HepG2 (cell line): ENCODE measurements at regions not wholly inside any gene's neighbourhood (a gene's known extent, or its start where the extent isn't known, plus 50 kb on each side); places are given as distances from the start of the nearest gene placed in this dataset.

Experiments
- ATAC-seq: fragments of 200-7000 bp; cut with Tn5 transposase; 3 replicates; pipeline ENCODE4 v1.9.1; 2020; ENCODE audit warnings: mild to moderate bottlenecking, moderate library complexity
- BruUV-seq: library from RNA; stranded (reverse); fragments of 400-500 nt; replicated peaks from 2 replicates; lab custom pipeline; 2021; lab: Mats Ljungman, UMichigan
- CTCF ChIA-PET: fragments of 300-600 bp; formaldehyde crosslinking; extraction: SDS; loops from one replicate; lab custom pipeline; 2021; ENCODE audit warnings: low total read pairs, inconsistent platforms, low intra/inter-chr PET ratio; lab: Yijun Ruan, JAX
- POLR2A ChIA-PET: fragments of 350-600 bp; sonication (Branson Sonifier 250); formaldehyde crosslinking; loops from one replicate; lab custom pipeline; 2020; ENCODE audit warnings: antibody characterized with exemption, inconsistent platforms; lab: Yijun Ruan, JAX
- DNase-seq: peaks from one replicate; pipeline ENCODE4 v3.0.0-alpha.2; 2015; ENCODE audit warnings: low spot score
- FAIRE-seq: peaks from 3 replicates; lab custom pipeline; 2011; peaks lifted over from hg19 to GRCh38; lab: Jason Lieb, UNC
- H2AFZ ChIP-seq: one replicate; pipeline ENCODE4 v1.6.1; 2011; ENCODE audit warnings: low read length, inconsistent platforms
- H3K27ac ChIP-seq: fragments of 300-600 bp; 3 replicates; pipeline ENCODE4 v1.8.0; 2011; ENCODE audit warnings: mixed run types, mild to moderate bottlenecking, mixed read lengths, low read length, inconsistent platforms; ENCODE audit not compliant: insufficient read depth; ENCODE audit errors: extremely low read length
- H3K27me3 ChIP-seq, 2 experiments: fragments of 200-600 bp in 1 of 2; 2 replicates in 1 of 2; 3 replicates in 1 of 2; pipeline versions ENCODE4 v1.6.0 to v1.8.0; 2011; ENCODE audit warnings: low read length in 2 of 2, mild to moderate bottlenecking in 2 of 2, moderate library complexity in 2 of 2, inconsistent platforms in 1 of 2; ENCODE audit not compliant: insufficient read depth in 2 of 2, control insufficient read depth in 1 of 2
- H3K36me3 ChIP-seq, 2 experiments: fragments of 200-600 bp in 1 of 2; replicated peaks in 1 of 2; 2 replicates in 1 of 2; 3 replicates in 1 of 2; pipeline versions ENCODE4 v1.5.1 to v1.8.0; 2011; ENCODE audit warnings: low read length in 2 of 2, inconsistent platforms in 1 of 2; ENCODE audit not compliant: insufficient read depth in 2 of 2, control insufficient read depth in 1 of 2
- H3K4me1 ChIP-seq: 2 replicates; pipeline ENCODE4 v1.5.1; 2012; ENCODE audit warnings: low read length, inconsistent platforms; ENCODE audit not compliant: insufficient read depth
- H3K4me2 ChIP-seq: 2 replicates; pipeline ENCODE4 v1.6.0; 2011; ENCODE audit warnings: low read depth, low read length, inconsistent platforms
- H3K4me3 ChIP-seq, 3 experiments: fragments of 200-600 bp in 1 of 3; sonication (generic), shearing (Covaris generic) in 1 of 3; replicated peaks in 1 of 3; 2 replicates each; pipeline ENCODE4 v1.5.1; 2011 to 2016; ENCODE audit warnings: low read length in 3 of 3, inconsistent platforms in 2 of 3, low read depth in 2 of 3, mild to moderate bottlenecking in 2 of 3, control low read depth in 1 of 3, mixed read lengths in 1 of 3; ENCODE audit not compliant: insufficient read depth in 1 of 3
- H3K79me2 ChIP-seq: one replicate; pipeline ENCODE4 v1.6.1; 2011; ENCODE audit warnings: low read length, inconsistent platforms; ENCODE audit not compliant: insufficient read depth
- H3K9ac ChIP-seq: 2 replicates; pipeline ENCODE4 v1.6.0; 2011; ENCODE audit warnings: mild to moderate bottlenecking, low read depth, low read length, inconsistent platforms; ENCODE audit not compliant: insufficient read depth
- H3K9me3 ChIP-seq: 2 replicates; pipeline ENCODE4 v1.5.1; 2012; ENCODE audit warnings: mild to moderate bottlenecking, low read length
- H4K20me1 ChIP-seq: 2 replicates; pipeline ENCODE4 v1.6.0; 2011; ENCODE audit warnings: inconsistent platforms, mild to moderate bottlenecking, low read length, moderate library complexity; ENCODE audit not compliant: insufficient read depth
- ELF4 ChIP-seq: sonication (generic); formaldehyde crosslinking; IDR thresholded peaks from 2 replicates; pipeline ENCODE4 v1.5.0; 2020; ENCODE audit warnings: missing genetic modification reagents, mild to moderate bottlenecking, moderate library complexity, borderline replicate concordance
- ETV6 ChIP-seq: sonication (generic); formaldehyde crosslinking; conservative IDR thresholded peaks from 2 replicates; pipeline ENCODE4 v1.4.0; 2020; ENCODE audit warnings: missing genetic modification reagents
- GTF2F1 ChIP-seq: fragments of 150-350 bp; IDR thresholded peaks from 2 replicates; pipeline ENCODE4 v1.6.1; 2014; ENCODE audit warnings: low read length
- HNRNPK ChIP-seq: fragments of 200-400 bp; formaldehyde crosslinking; IDR thresholded peaks from 2 replicates; pipeline ENCODE4 v1.6.1; 2018; ENCODE audit warnings: low read length, low read depth, moderate library complexity, mild to moderate bottlenecking; ENCODE audit not compliant: poor library complexity, severe bottlenecking
- NFRKB ChIP-seq: fragments of 450-650 bp; IDR thresholded peaks from 2 replicates; pipeline ENCODE4 v1.6.1; 2017
- PAWR ChIP-seq: sonication (generic); formaldehyde crosslinking; IDR thresholded peaks from 2 replicates; pipeline ENCODE4 v1.4.0; 2020; ENCODE audit warnings: missing genetic modification reagents, mild to moderate bottlenecking, borderline replicate concordance
- TEAD2 ChIP-seq: sonication (generic); formaldehyde crosslinking; IDR thresholded peaks from 2 replicates; pipeline ENCODE4 v1.9.0; 2021; ENCODE audit warnings: missing genetic modification reagents
- ZFP90 ChIP-seq: sonication (generic); formaldehyde crosslinking; IDR thresholded peaks from 2 replicates; pipeline ENCODE4 v1.8.0; 2022; ENCODE audit warnings: missing genetic modification reagents, mild to moderate bottlenecking, inconsistent platforms, borderline replicate concordance
- ZNF431 ChIP-seq: sonication (generic); formaldehyde crosslinking; IDR thresholded peaks from 2 replicates; pipeline ENCODE4 v1.9.0; 2022; ENCODE audit warnings: missing genetic modification reagents, low read depth, mild to moderate bottlenecking, borderline replicate concordance
- ZZZ3 ChIP-seq: sonication (generic); formaldehyde crosslinking; IDR thresholded peaks from 2 replicates; pipeline ENCODE4 v1.4.0; 2020; ENCODE audit warnings: missing genetic modification reagents, mild to moderate bottlenecking, borderline replicate concordance
- WGBS: methylation state at CpG from one replicate; pipeline ENCODE4 v1.1.6; 2017; ENCODE audit warnings: low lambda C conversion rate; 5-methylcytosine and 5-hydroxymethylcytosine counted together
- in situ Hi-C: cut with HindIII; loops from 2 replicates; pipeline ENCODE4 v1.10.0; 2017; ENCODE audit warnings: low pct_unique_long_range_greater_than_20kb; ENCODE audit not compliant: extremely low pct_ligation_motif_present
- intact Hi-C: fragments of 100-400 bp; cut with micrococcal nuclease; formaldehyde crosslinking; loops from one replicate; pipeline ENCODE4 v1.10.0; 2022; ENCODE audit not compliant: unreplicated experiment
- TF ChIP-seq, protein P1 (sequence below), 2 experiments: IDR thresholded peaks; 2 replicates each; pipeline ENCODE4 v1.6.1; 2011 to 2012; ENCODE audit warnings: low read length in 2 of 2, borderline replicate concordance in 1 of 2, low read depth in 1 of 2, mild to moderate bottlenecking in 1 of 2, moderate library complexity in 1 of 2

DNA sequence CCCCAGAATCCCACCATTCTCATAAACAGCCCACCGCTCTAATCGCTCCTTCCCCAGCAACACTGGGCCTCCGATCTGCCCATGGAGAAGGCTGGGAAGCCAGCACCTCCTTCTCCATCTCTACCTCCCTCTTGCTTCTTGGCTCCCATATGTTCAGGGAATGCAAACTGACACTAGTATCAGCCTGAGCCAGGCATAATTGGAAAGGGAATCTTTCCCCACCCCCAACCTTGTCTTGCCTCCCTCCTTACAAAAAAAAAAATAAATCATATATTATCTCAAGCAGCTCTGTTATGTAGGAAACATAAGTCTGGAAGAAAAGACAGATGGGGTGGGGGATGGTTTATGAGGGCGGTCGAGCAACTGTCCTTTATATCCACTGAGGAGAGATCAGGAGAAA, 127.2 kb downstream of the NAV1 start:
- Histone ChIP-seq H3K4me1 (no peaks in the 10 kb centered on the region), H3K9me3 (no peaks in the 10 kb centered on the region), H3K36me3 (no peaks in the 10 kb centered on the region), H3K27ac (no peak overlapping the region), H3K27me3 (peaks cover 4 to 26% of the 10 kb centered on the region in 2 experiments; a peak in 3 of 5 replicates), H4K20me1 (no peaks in the 10 kb centered on the region), H3K79me2 (no peaks in the 10 kb centered on the region), H3K4me3 (no peak overlapping the region), H2AFZ (no peak overlapping the region), H3K4me2 (no peak overlapping the region), H3K9ac (no peak overlapping the region)
- TF ChIP-seq, protein P1, sequence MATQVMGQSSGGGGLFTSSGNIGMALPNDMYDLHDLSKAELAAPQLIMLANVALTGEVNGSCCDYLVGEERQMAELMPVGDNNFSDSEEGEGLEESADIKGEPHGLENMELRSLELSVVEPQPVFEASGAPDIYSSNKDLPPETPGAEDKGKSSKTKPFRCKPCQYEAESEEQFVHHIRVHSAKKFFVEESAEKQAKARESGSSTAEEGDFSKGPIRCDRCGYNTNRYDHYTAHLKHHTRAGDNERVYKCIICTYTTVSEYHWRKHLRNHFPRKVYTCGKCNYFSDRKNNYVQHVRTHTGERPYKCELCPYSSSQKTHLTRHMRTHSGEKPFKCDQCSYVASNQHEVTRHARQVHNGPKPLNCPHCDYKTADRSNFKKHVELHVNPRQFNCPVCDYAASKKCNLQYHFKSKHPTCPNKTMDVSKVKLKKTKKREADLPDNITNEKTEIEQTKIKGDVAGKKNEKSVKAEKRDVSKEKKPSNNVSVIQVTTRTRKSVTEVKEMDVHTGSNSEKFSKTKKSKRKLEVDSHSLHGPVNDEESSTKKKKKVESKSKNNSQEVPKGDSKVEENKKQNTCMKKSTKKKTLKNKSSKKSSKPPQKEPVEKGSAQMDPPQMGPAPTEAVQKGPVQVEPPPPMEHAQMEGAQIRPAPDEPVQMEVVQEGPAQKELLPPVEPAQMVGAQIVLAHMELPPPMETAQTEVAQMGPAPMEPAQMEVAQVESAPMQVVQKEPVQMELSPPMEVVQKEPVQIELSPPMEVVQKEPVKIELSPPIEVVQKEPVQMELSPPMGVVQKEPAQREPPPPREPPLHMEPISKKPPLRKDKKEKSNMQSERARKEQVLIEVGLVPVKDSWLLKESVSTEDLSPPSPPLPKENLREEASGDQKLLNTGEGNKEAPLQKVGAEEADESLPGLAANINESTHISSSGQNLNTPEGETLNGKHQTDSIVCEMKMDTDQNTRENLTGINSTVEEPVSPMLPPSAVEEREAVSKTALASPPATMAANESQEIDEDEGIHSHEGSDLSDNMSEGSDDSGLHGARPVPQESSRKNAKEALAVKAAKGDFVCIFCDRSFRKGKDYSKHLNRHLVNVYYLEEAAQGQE (IDR thresholded peaks at IDR 0.05; ENCODE audit: borderline replicate concordance in 1 of 2, low read depth in 1 of 2, low read length in 2 of 2): no peak
- TF ChIP-seq HNRNPK (no peak), ZZZ3 (CRISPR knock-in tag) (no peak), ZNF431 (no peak), TEAD2 (CRISPR knock-in tag) (no peak), PAWR (CRISPR knock-in tag) (no peak), ETV6 (CRISPR knock-in tag) (no peak), NFRKB (no peak), GTF2F1 (no peak), ZFP90 (no peak), ELF4 (CRISPR knock-in tag) (no peak)
- ATAC-seq (no peak), DNase-seq (no peak), FAIRE-seq (no peak)
- BruUV-seq: no TSS peak
- intact Hi-C loops: no loop called here
- ChIA-PET POLR2A (no interaction called here), CTCF (no interaction called here)
- in situ Hi-C loops: no loop called here
- 31% methylated on average over 5 of the region's 5 CpGs for WGBS
